Endothelial cell (in vitro differentiated cells): ENCODE measurements at regions not wholly inside any gene's neighbourhood (a gene's known extent, or its start where the extent isn't known, plus 50 kb on each side); places are given as distances from the start of the nearest gene placed in this dataset.

Source experiments
- DNase-seq: peaks from one replicate; pipeline ENCODE4 v3.0.0; 2021; ENCODE audit warnings: low spot score
- H3K27ac Mint-ChIP-seq: one replicate; pipeline ENCODE4 v1.8.0; 2021; ENCODE audit warnings: mixed read lengths, inconsistent platforms; ENCODE audit not compliant: unreplicated experiment
- H3K27me3 Mint-ChIP-seq: one replicate; pipeline ENCODE4 v1.8.0; 2021; ENCODE audit warnings: mild to moderate bottlenecking, moderate library complexity, mixed read lengths, inconsistent platforms; ENCODE audit not compliant: unreplicated experiment
- H3K36me3 Mint-ChIP-seq: one replicate; pipeline ENCODE4 v1.8.0; 2021; ENCODE audit warnings: mild to moderate bottlenecking, low read depth, mixed read lengths, inconsistent platforms; ENCODE audit not compliant: unreplicated experiment
- H3K4me1 Mint-ChIP-seq: one replicate; pipeline ENCODE4 v1.8.0; 2021; ENCODE audit warnings: mild to moderate bottlenecking, mixed read lengths, inconsistent platforms; ENCODE audit not compliant: unreplicated experiment
- H3K4me3 Mint-ChIP-seq: one replicate; pipeline ENCODE4 v1.8.0; 2021; ENCODE audit warnings: mild to moderate bottlenecking, mixed read lengths, inconsistent platforms; ENCODE audit not compliant: unreplicated experiment
- H3K9me3 Mint-ChIP-seq: one replicate; pipeline ENCODE4 v1.8.0; 2021; ENCODE audit warnings: mixed read lengths, inconsistent platforms; ENCODE audit not compliant: unreplicated experiment
- TF ChIP-seq, protein P1 (sequence below): fragments of 200-600 bp; sonication (generic); IDR thresholded peaks from one replicate; pipeline ENCODE4 v1.5.0; 2021; ENCODE audit warnings: antibody characterized with exemption; ENCODE audit not compliant: unreplicated experiment

DNA sequence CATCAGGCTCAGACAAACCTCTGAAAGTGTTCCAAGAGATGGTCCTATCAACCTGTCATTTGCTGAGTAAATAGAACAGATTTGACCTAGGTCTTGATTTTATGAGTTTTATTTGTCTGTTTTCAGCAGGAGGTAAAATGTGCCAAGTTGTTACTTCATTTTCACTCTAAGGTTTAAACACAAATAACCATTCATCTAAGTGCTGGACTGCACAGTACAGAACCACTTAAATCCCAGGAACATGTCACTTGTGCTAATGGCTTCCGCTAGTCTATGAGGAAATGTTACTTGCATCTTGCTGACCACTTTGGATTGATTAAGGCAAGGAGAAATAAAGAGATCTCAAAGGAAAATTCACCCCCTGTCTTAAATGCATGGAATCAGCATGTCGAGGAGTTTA, 660.7 kb downstream of the SMARCA1 start:
- Mint-ChIP-seq H3K9me3 (no peaks in the 10 kb centered on the region), H3K4me1 (no peaks in the 10 kb centered on the region), H3K4me3 (no peak overlapping the region), H3K27ac (no peak overlapping the region), H3K36me3 (no peaks in the 10 kb centered on the region), H3K27me3 (no peaks in the 10 kb centered on the region)
- DNase-seq = no peak
- TF ChIP-seq, protein P1, sequence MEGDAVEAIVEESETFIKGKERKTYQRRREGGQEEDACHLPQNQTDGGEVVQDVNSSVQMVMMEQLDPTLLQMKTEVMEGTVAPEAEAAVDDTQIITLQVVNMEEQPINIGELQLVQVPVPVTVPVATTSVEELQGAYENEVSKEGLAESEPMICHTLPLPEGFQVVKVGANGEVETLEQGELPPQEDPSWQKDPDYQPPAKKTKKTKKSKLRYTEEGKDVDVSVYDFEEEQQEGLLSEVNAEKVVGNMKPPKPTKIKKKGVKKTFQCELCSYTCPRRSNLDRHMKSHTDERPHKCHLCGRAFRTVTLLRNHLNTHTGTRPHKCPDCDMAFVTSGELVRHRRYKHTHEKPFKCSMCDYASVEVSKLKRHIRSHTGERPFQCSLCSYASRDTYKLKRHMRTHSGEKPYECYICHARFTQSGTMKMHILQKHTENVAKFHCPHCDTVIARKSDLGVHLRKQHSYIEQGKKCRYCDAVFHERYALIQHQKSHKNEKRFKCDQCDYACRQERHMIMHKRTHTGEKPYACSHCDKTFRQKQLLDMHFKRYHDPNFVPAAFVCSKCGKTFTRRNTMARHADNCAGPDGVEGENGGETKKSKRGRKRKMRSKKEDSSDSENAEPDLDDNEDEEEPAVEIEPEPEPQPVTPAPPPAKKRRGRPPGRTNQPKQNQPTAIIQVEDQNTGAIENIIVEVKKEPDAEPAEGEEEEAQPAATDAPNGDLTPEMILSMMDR = no peak

DNA sequence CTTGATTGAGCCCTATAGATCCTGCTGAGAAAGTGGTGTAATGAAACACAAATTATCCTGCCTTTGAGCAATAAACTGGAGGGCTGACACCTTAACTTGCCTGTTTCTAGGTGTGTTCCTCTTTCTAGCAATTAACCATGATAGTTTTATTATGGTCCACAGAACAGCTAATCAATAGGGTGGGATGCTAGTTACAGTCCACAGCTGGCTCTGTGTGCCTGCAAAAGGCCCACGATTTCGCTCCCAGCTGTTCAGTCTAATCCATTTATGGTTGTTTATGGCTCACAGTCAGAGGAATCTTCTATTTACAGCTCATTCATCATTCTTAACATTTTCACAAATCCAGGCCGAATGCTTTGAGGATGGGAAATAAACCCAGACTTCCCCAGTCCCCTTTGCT, 674.9 kb downstream of the SMARCA1 start:
- no peak for DNase-seq
- Mint-ChIP-seq H3K36me3 (no peaks in the 10 kb centered on the region), H3K27ac (no peak overlapping the region), H3K4me3 (no peak overlapping the region), H3K4me1 (no peaks in the 10 kb centered on the region), H3K9me3 (no peaks in the 10 kb centered on the region), H3K27me3 (no peaks in the 10 kb centered on the region)
- TF ChIP-seq, protein P1 = no peak

DNA sequence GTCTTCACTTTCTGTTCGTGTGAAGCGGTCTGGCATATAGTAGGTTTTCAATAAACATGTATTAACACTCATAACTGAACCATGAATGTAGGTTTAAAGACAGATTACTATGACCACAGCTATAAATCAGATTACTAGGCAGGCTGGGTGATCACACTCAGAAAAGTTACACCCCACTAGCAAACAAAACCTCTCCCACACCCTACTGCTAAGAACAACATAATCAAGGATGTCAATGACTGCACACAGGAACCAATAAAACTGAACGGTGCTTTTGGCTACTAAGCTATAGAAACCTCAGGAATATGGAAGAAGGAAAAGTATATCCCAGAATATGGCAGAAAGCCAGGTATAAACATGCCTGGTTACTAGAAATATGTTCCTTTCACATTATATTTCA, 676.9 kb downstream of the SMARCA1 start:
- Mint-ChIP-seq H3K27ac (no peak overlapping the region), H3K36me3 (no peaks in the 10 kb centered on the region), H3K4me1 (no peaks in the 10 kb centered on the region), H3K9me3 (no peaks in the 10 kb centered on the region), H3K27me3 (no peaks in the 10 kb centered on the region), H3K4me3 (no peak overlapping the region)
- TF ChIP-seq, protein P1 = no peak
- no peak for DNase-seq

DNA sequence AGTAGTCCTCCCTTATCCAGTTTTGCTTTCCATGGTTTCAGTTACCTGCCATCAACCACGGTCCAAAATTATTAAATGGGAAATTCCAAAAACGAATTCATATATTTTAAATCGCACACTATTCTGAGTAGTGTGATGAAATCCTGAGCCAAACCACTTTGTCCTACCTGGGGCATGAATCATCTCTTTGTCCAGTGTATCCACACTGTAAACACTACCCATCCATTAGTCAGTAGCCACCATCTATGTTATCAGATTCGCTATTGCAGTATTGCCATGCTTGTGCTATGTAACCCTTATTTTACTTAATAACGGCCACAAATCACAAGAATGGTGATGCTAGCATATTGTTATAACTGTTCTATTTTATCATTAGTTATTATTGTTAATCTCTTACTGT, 704.6 kb downstream of the SMARCA1 start:
- no peak for DNase-seq
- H3K27me3 Mint-ChIP-seq = no peaks in the 10 kb centered on the region
- no peaks in the 10 kb centered on the region for H3K9me3 Mint-ChIP-seq
- no peaks in the 10 kb centered on the region for H3K36me3 Mint-ChIP-seq
- H3K4me1 Mint-ChIP-seq = no peaks in the 10 kb centered on the region
- H3K27ac Mint-ChIP-seq = no peak overlapping the region
- no peak overlapping the region for H3K4me3 Mint-ChIP-seq
- TF ChIP-seq, protein P1 = no peak

DNA sequence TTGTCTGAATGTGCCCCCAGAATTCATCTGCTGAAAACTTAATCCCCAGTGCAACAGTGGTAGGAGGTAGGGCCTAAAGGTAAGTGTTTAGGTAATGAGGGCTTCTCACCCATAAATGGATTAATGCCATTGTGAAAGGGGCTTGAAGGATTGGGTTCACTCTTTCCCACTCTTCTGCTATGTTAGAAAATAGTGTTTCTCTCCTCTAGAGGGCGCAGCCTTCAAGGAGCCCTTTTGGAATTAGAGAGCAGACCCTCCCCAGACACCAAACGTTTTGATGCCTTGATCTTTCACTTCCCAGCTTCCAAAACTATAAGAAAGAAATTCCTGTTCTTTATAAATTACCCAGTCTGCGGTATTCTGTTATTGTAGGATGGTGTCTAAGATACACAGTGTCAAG, 706.4 kb downstream of the SMARCA1 start:
- peak; percentile 8 for DNase-seq
- H3K27me3 Mint-ChIP-seq = no peaks in the 10 kb centered on the region
- TF ChIP-seq, protein P1 = peak; percentile 55
- no peak overlapping the region for H3K27ac Mint-ChIP-seq
- no peaks in the 10 kb centered on the region for H3K36me3 Mint-ChIP-seq
- H3K9me3 Mint-ChIP-seq = no peaks in the 10 kb centered on the region
- no peak overlapping the region for H3K4me3 Mint-ChIP-seq
- H3K4me1 Mint-ChIP-seq = no peaks in the 10 kb centered on the region
